Activated CD8-positive, alpha-beta memory T cell treated with anti-CD3 and anti-CD28 coated beads, Interleukin-2, amount 50 U/mL, for 4 hours (primary cell): ENCODE measurements at regions not wholly inside any gene's neighbourhood (a gene's known extent, or its start where the extent isn't known, plus 50 kb on each side); places are given as distances from the start of the nearest gene placed in this dataset.
"Not testable (repeated sequence)": the region's sequence is repeated elsewhere in the genome, so short reads cannot be mapped to it uniquely, and the experiment has no call there.

Experiments
- DNase-seq: peaks from one replicate; pipeline ENCODE4 v3.0.0-alpha.2; 2020

DNA sequence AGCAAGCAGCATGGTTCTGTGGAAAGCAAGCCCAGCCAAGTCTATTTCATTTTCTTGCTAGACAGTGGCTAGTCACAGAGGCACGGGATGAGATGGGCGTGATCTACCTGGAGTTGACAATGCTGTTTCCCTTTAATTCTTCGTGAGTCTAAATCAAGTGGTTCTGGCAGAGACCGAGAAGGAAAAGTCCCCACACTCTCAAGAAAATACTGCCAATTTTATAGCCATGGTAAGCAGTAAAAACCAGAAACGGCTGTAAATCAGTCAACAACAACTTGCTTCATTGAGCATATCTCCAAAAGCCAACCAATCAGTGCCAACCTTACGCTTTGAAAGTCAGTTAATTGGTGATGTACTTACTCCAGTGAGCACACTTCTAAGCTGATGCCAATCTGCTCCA lies 223.4 kb downstream of the SEC23IP start:
- no peak for DNase-seq

DNA sequence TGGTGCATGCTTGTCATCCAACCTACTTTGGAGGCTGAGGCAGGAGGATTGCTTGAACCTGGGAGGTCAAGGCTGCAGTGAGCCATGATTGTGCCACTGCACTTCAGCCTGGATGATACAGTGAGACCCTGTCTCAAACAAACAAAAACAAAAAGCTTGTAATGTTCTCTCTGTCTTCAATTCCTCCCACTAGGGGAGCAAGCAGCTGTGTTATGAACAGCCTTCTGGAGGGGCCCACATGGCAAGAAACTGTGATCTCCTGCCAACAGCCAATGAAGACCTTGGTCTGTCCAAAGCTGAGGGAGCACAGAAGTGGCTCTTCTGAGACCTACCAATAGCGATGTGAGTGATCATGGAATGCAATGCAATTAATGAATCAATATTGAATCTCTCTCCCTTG lies 229.2 kb downstream of the SEC23IP start:
- no peak for DNase-seq

- no peak for DNase-seq
Observed at GRCh38 chr10:120131183-120131582, 238.7 kb downstream of the SEC23IP start.

- no peak for DNase-seq
Observed at GRCh38 chr10:120132811-120133210, 240.3 kb downstream of the SEC23IP start.

DNA sequence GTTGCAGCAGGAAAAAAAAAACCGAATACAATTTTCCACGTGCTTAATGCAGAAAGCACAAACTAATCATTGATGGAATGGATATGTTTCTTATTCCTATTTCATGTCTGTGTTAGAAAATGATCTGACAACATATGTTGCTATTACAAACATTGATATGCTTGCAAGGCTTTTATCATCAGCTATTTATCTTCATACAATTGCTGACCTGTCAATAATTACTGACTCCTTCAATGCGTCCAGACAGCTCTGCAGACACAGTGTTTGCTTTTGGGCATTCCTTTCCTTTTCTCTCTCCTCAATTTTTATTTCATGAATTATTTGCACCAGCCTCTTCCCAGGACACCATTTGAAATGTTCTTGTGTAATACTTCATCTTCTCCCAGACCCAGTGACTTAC lies 246.2 kb downstream of the SEC23IP start:
- DNase-seq = no peak

DNA sequence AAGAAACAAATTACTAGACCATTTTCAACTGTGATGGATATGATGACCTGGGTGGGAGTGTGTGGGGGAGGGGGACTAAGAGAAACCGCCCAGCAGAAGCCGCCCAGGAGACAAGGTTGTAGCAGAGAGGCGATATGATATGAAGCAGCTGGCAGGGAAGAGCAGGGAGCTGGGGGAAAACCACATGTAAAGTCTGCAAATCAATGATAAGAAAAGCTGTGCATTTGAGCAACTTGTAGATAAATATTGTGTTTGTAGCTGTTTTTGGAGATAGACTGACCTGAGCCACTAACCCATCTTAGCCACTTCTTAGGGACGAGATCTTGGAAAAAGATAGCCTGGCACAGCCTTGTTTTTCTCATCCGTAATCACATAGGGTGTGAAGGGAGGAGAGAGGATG lies 252.6 kb downstream of the SEC23IP start:
- DNase-seq = no peak

GRCh38 chr10:120156614-120157274 lies 264.2 kb downstream of the SEC23IP start:
- DNase-seq = no peak

GRCh38 chr10:120161111-120161510 lies 268.6 kb downstream of the SEC23IP start:
- no peak for DNase-seq

- DNase-seq = no peak
Observed at GRCh38 chr10:120162471-120162870, 269.9 kb downstream of the SEC23IP start.

DNA sequence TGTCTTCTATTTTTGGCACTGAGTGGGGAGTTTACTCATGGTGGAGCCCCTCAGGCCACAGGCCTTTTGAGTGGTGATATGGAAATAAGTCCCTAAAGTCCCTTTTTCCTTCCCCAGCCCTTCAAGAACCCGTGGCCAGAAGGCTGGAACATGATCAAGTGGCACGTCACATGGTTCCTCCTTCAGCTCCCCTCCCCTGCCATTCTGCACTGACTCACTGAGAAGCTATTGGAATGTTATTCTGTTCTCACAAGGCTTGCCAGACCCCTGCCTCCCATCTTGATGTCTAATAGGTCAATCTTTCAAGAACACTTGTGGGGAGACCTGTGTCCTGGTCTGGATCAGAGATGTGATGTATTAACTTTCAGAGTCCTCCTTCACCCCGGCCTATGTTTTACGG lies 279.8 kb downstream of the SEC23IP start:
- no peak for DNase-seq

DNA sequence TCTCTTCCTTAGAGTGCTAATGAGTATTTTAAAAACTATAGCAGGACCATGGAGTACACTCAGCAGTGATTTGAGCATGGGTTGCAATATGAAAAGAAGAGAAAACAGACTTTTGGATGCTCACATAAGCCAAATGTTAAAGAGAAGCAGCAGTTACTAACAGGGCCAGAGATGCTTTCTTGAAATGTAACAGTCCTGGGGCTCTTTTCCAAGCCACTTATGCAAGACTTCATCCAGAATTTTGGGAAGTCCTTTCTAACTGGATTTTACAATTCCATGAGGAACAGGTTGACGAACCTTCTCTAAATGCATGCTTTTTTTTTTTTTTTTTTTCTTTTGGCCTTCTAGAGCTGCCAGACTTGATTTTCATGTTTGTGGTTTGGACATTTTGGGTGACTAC lies 282.0 kb downstream of the SEC23IP start:
- no peak for DNase-seq

GRCh38 chr10:120177330-120177729 lies 279.7 kb upstream of the PLPP4 start:
- no peak for DNase-seq

DNA sequence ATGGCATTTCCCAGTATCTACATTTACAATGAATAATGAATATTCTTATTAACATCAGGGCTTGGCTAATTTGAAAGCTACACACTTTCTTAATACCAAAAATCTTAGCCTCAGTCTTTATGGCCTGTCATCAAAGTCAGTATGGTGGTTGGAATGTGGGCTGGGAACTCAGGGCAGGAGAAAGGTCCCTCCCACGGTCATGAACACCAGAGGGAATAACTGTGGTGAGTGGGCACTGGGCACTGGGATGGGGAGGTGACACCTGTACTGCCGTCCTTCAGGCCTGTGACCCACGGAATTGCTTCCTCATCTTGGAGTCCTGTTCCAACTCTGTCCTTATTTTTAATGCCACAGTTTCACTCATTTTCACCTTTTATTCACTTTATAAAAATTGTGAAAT lies 276.9 kb upstream of the PLPP4 start:
- no peak for DNase-seq

DNA sequence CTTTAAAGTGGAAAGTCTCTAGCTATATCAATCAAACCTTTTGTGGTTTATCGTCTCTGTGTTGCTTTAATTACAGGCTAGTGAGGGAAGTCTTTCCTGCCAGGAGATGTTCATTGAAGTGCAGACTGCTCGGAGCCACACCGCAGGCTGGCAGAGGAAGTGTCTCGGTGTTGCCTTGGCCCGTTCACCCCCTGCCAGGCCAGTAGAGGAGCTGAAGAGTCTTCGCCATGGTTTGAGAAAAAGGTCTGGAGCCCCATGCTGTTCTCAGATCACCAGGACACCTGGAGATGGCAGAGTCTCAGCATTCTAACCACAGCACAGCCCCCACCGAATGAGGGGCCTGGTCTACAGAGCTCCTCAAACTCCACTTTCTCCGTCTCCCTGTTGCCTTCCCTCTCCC lies 275.9 kb upstream of the PLPP4 start:
- no peak for DNase-seq

DNA sequence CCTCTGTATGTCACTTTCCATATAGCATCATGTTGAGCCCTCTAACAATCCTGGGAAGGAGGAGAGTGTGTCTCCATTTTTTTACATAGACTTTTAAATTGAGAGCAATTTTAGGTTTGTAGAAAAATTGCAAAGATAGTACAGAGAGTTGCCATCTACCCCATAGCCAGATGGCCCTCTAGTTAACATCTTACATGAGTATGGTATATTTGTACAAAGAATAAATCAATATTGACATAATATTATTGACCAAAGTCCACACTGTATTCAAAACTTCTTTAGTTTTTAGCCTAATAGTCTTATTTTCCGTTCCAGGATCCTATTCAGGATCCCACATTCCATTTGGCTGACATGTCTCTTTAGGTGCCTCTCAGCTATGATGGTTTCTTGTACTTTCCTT lies 274.6 kb upstream of the PLPP4 start:
- no peak for DNase-seq

DNA sequence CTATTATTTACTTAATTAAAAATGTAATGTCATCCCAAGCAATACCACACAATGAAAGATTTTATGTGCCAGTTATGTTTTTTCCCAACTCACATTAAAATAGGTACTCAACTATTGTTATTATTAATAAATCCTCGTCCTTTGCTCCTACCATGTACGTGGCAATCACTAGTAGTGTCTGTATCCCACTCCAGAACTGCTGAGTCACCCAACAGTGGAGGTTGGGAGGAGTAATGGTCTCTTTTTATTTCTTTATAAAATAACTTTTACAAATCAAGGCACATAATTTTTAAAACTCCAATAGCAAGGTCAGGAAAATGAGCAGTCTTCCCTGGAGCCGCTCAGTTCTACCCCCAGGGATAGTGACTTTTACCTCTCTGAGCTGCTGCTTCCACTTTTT lies 273.5 kb upstream of the PLPP4 start:
- DNase-seq = no peak

- DNase-seq = no peak
Observed at GRCh38 chr10:120184547-120185337, 272.3 kb upstream of the PLPP4 start.

DNA sequence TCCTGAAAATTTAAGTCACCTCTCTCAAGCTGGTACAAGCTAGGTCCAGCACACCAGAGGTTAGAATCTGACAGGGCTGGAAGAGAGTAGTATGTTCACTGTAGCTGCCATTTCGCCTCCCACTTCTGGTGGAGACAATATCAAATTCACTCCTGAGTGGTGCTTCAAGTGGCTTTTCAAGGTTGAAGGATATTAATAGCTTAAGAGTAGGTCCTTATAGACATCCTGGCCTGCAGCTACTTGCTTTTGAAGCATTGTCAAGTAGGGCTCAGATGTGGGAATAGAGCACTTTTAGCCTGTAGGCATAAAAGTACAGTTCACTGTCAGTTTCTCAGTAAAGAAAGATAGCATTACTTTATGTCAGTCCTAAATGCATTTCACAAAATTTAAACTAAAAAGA lies 270.5 kb upstream of the PLPP4 start:
- no peak for DNase-seq

DNA sequence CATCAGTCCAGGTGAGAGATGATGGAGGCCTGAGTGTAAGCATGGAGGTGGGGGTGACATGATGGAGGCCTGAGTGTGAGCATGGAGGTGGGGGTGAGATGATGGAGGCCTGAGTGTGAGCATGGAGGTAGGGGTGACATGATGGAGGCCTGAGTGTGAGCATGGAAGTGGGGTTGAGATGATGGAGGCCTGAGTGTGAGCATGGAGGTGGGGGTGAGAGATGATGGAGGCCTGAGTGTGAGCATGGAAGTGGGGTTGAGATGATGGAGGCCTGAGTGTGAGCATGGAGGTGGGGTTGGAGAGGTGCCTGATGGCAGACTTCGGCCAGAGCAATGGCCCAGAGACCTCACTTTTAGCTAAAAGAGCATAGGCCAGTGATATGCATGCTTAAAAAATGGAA lies 269.9 kb upstream of the PLPP4 start:
- not testable (repeated sequence) for DNase-seq

GRCh38 chr10:120188950-120189349 lies 268.1 kb upstream of the PLPP4 start:
- DNase-seq = no peak

- DNase-seq = no peak
Observed at GRCh38 chr10:120195984-120196712, 260.9 kb upstream of the PLPP4 start.

DNA sequence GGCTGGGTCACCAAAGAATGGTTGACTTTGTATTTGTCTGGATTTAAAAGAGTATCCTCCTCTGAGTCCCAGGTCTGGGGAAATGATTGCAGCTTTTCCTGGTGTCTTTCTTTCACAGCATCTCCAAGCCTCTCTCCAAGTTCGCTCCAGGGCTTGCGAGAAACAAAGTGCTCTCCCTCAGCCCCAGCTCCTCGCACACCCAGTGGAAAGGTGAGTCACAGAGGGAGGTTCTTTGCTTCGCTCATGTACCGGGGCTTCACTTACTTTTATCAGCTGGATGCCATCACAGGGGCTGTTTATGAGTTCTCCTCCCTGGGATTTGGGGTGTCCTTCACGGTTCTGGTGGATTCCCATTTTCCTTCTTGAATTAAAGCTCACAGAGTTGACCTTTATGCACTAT lies 252.2 kb upstream of the PLPP4 start:
- DNase-seq = no peak

GRCh38 chr10:120205368-120206018 lies 251.5 kb upstream of the PLPP4 start:
- no peak for DNase-seq

DNA sequence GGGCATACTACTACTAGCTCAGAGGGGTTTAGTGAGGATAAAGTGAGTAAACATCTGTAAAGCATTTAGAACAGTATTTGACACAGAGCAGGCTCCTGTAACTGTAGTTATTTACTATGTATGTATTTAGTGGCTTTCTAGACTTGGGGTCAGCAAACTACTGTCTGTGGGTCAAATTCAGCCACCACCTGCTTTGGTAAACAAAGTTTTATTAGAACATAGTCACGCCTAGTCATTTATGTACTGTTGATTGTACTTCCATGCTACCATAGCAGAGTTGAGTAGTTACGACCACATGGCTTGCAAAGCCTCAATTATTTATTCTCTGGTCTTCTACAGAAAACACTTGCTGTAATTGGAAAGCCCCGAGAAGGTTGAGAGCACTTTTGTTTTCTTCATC lies 248.5 kb upstream of the PLPP4 start:
- no peak for DNase-seq
